Activated CD8-positive, alpha-beta T cell treated with anti-CD3 and anti-CD28 coated beads for 36 hours (primary cell): ENCODE measurements at regions not wholly inside any gene's neighbourhood (a gene's known extent, or its start where the extent isn't known, plus 50 kb on each side); places are given as distances from the start of the nearest gene placed in this dataset.

Experiments
- ATAC-seq: fragments of 200-7000 bp; cut with Tn5 transposase; one replicate; pipeline ENCODE4 v1.10.0; 2021; ENCODE audit warnings: mild to moderate bottlenecking, moderate library complexity
- CTCF ChIA-PET: fragments of 350-600 bp; sonication (Branson Sonifier 250); formaldehyde crosslinking; loops from one replicate; lab custom pipeline; 2021; ENCODE audit warnings: antibody characterized with exemption; lab: Charles Lee
- POLR2A ChIA-PET: fragments of 350-600 bp; sonication (Branson Sonifier 250); formaldehyde crosslinking; loops from one replicate; lab custom pipeline; 2021; ENCODE audit warnings: antibody characterized with exemption; lab: Charles Lee
- DNase-seq: peaks from one replicate; pipeline ENCODE4 v3.0.0-alpha.2; 2020
- H3K27ac Mint-ChIP-seq: one replicate; pipeline ENCODE4 v1.8.0; 2021; ENCODE audit warnings: mild to moderate bottlenecking, mixed read lengths
- H3K27me3 Mint-ChIP-seq: one replicate; pipeline ENCODE4 v1.8.0; 2021; ENCODE audit warnings: mixed read lengths
- H3K36me3 Mint-ChIP-seq: one replicate; pipeline ENCODE4 v1.8.0; 2021; ENCODE audit warnings: low read depth, mixed read lengths
- H3K4me1 Mint-ChIP-seq: one replicate; pipeline ENCODE4 v1.8.0; 2021; ENCODE audit warnings: low read depth, mixed read lengths
- H3K4me3 Mint-ChIP-seq: one replicate; pipeline ENCODE4 v1.8.0; 2021; ENCODE audit warnings: mild to moderate bottlenecking, moderate library complexity, mixed read lengths
- H3K9me3 Mint-ChIP-seq: one replicate; pipeline ENCODE4 v1.8.0; 2021; ENCODE audit warnings: mixed read lengths
- intact Hi-C: fragments of 100-400 bp; cut with micrococcal nuclease; formaldehyde crosslinking; loops from one replicate; pipeline ENCODE4 v1.10.0; 2022
- TF ChIP-seq, protein P1 (sequence below): fragments of 200-600 bp; IDR thresholded peaks from one replicate; pipeline ENCODE4 v1.8.0; 2022; ENCODE audit warnings: antibody characterized with exemption, mild to moderate bottlenecking

DNA sequence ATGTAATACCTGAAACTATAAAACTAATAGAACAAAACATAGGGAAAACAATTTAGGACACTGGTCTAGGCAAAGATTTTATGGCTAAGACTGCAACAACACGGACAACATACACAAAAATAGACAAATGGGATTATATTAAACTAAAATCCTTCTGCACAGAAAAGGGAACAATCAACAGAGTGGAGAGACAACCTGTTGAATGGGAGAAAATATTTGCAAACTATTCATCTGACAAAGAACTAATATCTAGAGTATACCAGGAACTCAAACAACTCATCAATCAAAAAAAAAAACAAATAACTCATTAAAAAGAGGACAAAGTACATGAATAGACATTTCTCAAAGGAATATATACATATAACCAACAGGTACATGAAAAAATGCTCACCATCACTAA is 174.5 kb downstream of the FNDC1 start:
- H3K27me3 Mint-ChIP-seq, result peaks cover 10% of the 10 kb centered on the region
- intact Hi-C loops, result no loop called here
- H3K4me1 Mint-ChIP-seq, result no peaks in the 10 kb centered on the region
- CTCF ChIA-PET, result no interaction called here
- H3K27ac Mint-ChIP-seq, result no peak overlapping the region
- no peak for DNase-seq
- ATAC-seq, result no peak
- POLR2A ChIA-PET, result no interaction called here
- no peaks in the 10 kb centered on the region for H3K36me3 Mint-ChIP-seq
- TF ChIP-seq, protein P1, sequence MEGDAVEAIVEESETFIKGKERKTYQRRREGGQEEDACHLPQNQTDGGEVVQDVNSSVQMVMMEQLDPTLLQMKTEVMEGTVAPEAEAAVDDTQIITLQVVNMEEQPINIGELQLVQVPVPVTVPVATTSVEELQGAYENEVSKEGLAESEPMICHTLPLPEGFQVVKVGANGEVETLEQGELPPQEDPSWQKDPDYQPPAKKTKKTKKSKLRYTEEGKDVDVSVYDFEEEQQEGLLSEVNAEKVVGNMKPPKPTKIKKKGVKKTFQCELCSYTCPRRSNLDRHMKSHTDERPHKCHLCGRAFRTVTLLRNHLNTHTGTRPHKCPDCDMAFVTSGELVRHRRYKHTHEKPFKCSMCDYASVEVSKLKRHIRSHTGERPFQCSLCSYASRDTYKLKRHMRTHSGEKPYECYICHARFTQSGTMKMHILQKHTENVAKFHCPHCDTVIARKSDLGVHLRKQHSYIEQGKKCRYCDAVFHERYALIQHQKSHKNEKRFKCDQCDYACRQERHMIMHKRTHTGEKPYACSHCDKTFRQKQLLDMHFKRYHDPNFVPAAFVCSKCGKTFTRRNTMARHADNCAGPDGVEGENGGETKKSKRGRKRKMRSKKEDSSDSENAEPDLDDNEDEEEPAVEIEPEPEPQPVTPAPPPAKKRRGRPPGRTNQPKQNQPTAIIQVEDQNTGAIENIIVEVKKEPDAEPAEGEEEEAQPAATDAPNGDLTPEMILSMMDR, result no peak
- peaks cover 7% of the 10 kb centered on the region for H3K9me3 Mint-ChIP-seq
- no peak overlapping the region for H3K4me3 Mint-ChIP-seq

DNA sequence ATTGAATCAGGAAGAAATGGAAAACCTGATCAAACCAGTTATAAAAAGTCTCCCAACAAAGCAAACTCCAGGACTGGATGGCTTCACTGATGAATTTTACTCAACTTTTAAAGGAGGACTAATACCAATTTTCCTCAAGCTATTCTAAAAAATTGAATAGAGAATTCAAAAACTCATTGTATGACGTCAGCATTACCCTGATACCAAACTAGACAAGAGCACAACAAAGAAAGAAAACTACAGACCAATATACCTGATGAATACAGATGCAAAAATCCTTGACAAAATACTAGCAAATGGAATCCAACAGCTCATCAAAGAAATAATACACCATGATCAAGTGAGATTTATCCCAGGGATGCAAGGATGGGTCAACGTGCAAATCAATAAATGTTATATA is 172.9 kb downstream of the FNDC1 start:
- Mint-ChIP-seq H3K27me3 (peaks cover 8% of the 10 kb centered on the region), H3K4me3 (no peak overlapping the region), H3K9me3 (peaks cover 7% of the 10 kb centered on the region), H3K27ac (no peak overlapping the region), H3K36me3 (no peaks in the 10 kb centered on the region), H3K4me1 (no peaks in the 10 kb centered on the region)
- DNase-seq (no peak), ATAC-seq (no peak)
- intact Hi-C loops, result no loop called here
- CTCF ChIA-PET, result no interaction called here
- POLR2A ChIA-PET, result no interaction called here
- TF ChIP-seq, protein P1, result no peak

DNA sequence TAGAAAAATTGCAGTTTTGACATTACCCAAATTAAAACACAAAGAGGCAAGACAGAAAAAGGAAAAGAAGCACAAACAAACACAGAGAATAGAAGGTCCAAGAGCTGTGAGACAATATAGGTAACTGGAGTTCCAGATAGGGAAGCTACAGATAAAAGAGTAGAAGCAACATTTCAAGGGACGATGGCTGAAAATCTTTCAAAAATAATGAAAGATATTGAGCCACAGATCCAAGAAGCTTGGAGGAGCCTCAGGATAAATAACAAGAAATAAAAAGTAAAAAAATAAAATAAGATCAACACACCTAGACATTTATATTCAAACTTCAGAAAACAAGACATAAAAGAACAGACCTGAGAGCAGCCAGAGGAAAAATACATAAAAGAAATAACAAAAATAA is 164.9 kb downstream of the FNDC1 start:
- Mint-ChIP-seq H3K4me1 (no peaks in the 10 kb centered on the region), H3K36me3 (no peaks in the 10 kb centered on the region), H3K27me3 (peaks cover 11% of the 10 kb centered on the region), H3K4me3 (no peak overlapping the region), H3K27ac (no peak overlapping the region), H3K9me3 (peaks cover 10% of the 10 kb centered on the region)
- no peak for DNase-seq
- intact Hi-C loops, result no loop called here
- ATAC-seq, result no peak
- TF ChIP-seq, protein P1, result no peak
- ChIA-PET POLR2A (interaction anchor here (0.7 kb wide), 1 partner anchor 109 kb away, joined by 3 read pairs; no protein-coding TSS in a partner anchor), CTCF (no interaction called here)

DNA sequence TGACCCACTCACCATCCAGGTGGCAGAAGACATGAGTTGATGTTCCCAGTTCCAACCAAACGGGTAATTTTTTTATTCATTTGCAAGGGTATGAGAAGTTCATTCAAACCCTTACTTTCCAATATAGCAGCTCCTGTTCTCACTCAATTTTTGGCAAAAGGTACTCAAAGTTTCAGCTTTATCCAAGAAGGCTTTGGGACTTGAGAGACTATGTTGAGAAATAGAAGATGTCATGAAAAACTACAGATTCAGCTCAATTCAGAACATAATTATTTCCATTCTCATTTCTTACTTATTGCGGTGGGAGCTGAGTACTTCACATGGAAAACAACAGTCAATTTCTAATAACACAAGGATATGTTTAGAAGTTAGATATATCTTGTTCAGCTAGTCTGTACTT is 162.3 kb downstream of the FNDC1 start:
- no peak overlapping the region for H3K4me3 Mint-ChIP-seq
- no peaks in the 10 kb centered on the region for H3K36me3 Mint-ChIP-seq
- peaks cover 8% of the 10 kb centered on the region for H3K9me3 Mint-ChIP-seq
- intact Hi-C loops, result no loop called here
- H3K27ac Mint-ChIP-seq, result no peak overlapping the region
- ATAC-seq, result no peak
- ChIA-PET CTCF (interaction anchor here (0.8 to 1.1 kb wide), 2 partner anchors 8 to 79 kb away, joined by 3 read pairs; no protein-coding TSS in a partner anchor), POLR2A (no interaction called here)
- peaks cover 9% of the 10 kb centered on the region for H3K27me3 Mint-ChIP-seq
- no peaks in the 10 kb centered on the region for H3K4me1 Mint-ChIP-seq
- TF ChIP-seq, protein P1, result no peak
- DNase-seq, result no peak

DNA sequence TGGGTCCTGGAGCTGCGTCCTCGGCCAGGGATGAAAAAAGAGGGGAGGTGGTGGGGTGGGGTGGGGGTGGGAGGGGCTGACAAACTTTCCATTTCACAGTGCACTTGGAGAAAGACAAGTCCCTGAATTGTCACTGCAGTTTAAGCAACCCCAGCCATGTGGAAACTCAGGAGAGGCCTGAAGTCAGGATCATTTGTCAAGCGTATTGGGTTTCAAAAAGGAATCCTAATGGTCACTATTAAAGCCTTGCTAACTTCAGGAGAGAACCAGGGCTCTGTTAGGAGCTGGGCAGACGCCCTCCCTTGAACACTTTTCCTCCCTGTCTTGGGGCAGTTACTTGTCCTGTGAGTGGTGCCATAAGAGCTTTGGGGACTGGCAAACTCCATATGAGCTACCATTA is 159.9 kb downstream of the FNDC1 start:
- Mint-ChIP-seq H3K4me1 (no peaks in the 10 kb centered on the region), H3K9me3 (peaks cover 8% of the 10 kb centered on the region), H3K36me3 (no peaks in the 10 kb centered on the region), H3K27me3 (peaks cover 4% of the 10 kb centered on the region), H3K27ac (no peak overlapping the region), H3K4me3 (no peak overlapping the region)
- no peak for ATAC-seq
- ChIA-PET POLR2A (no interaction called here), CTCF (interaction anchor here (1.9 kb wide), 1 partner anchor 135 kb away, joined by 5 read pairs; no protein-coding TSS in a partner anchor)
- TF ChIP-seq, protein P1, result no peak
- intact Hi-C loops, result no loop called here
- no peak for DNase-seq
